Muscle of leg (tissue), 3 donors: ENCODE measurements at regions not wholly inside any gene's neighbourhood (a gene's known extent, or its start where the extent isn't known, plus 50 kb on each side); places are given as distances from the start of the nearest gene placed in this dataset.
A peak's percentile ranks its signal among the peaks of the same experiment; 100 is the strongest.

ENCODE experiments used
- DNase-seq: peaks from one replicate; pipeline ENCODE4 v3.0.0; 2013
- H3K27ac ChIP-seq: one replicate; pipeline ENCODE4 v1.5.1; 2013; ENCODE audit warnings: mild to moderate bottlenecking, low read length, control low read depth
- H3K27me3 ChIP-seq: one replicate; pipeline ENCODE4 v1.6.1; 2013; ENCODE audit warnings: low read length; ENCODE audit not compliant: control insufficient read depth, insufficient read depth
- H3K36me3 ChIP-seq: one replicate; pipeline ENCODE4 v1.6.1; 2013; ENCODE audit warnings: low read length; ENCODE audit not compliant: control insufficient read depth, insufficient read depth
- H3K4me1 ChIP-seq: one replicate; pipeline ENCODE4 v1.6.1; 2013; ENCODE audit warnings: low read length; ENCODE audit not compliant: control insufficient read depth, insufficient read depth
- H3K4me3 ChIP-seq: one replicate; pipeline ENCODE4 v1.5.1; 2013; ENCODE audit warnings: low read length, control low read depth
- H3K9me3 ChIP-seq: replicated peaks from 2 replicates; pipeline ENCODE4 v1.6.1; 2013; ENCODE audit warnings: low read depth, low read length; ENCODE audit not compliant: control insufficient read depth
- WGBS: methylation state at CpG from one replicate; pipeline ENCODE4 v1.1.5; 2013; ENCODE audit warnings: missing lambda C conversion rate; ENCODE audit not compliant: insufficient coverage; 5-methylcytosine and 5-hydroxymethylcytosine counted together

DNA sequence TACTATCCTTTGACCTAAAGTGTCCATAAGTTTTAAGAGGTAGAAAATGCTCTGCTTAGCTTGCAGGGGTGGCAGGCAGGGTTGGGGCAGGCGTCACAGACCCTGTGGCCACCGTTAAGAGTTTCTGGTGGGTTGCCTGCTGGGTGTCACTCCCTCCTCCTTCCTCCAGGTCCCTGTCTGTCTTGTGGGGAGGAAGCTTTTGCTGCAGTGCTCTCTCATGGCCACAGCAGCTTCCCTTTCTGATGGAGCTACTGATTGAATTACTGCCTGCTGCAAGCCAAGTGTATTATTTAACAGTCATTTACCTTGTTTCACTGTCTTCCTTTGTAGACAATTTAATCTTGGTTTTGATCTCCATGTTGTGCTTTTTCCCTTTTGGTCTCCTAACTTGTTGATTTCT lies 384.6 kb downstream of the IDS start:
- H3K4me1 ChIP-seq = no peaks in the 10 kb centered on the region
- no peaks in the 10 kb centered on the region for H3K9me3 ChIP-seq
- no peaks in the 10 kb centered on the region for H3K27me3 ChIP-seq
- no peak for DNase-seq
- no peak overlapping the region for H3K4me3 ChIP-seq
- H3K36me3 ChIP-seq = no peaks in the 10 kb centered on the region
- no CpG with 5 or more reads among the region's 2 CpGs for WGBS
- no peak overlapping the region for H3K27ac ChIP-seq

DNA sequence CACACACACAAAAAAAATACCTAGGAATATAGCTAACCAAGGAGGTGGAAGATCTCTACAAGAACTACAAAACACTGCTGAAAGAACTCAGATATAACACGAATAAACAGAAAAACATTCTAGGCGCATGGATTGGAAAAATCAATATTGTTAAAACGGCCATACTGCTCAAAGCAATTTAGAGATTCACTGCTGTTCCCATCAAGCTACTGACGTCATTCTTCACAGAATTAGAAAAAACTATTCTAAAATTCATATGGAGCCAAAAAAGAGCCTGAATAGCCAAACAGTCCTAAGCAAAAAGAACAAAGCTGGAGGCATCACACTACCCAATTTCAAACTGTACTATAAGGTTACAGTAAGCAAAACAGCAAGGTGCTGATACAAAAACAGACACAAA lies 390.2 kb downstream of the IDS start:
- Histone ChIP-seq H3K36me3 (no peaks in the 10 kb centered on the region), H3K9me3 (no peaks in the 10 kb centered on the region), H3K27me3 (no peaks in the 10 kb centered on the region), H3K27ac (no peak overlapping the region), H3K4me3 (no peak overlapping the region), H3K4me1 (no peaks in the 10 kb centered on the region)
- 33% methylated on average over 1 of the region's 4 CpGs for WGBS
- DNase-seq = no peak

DNA sequence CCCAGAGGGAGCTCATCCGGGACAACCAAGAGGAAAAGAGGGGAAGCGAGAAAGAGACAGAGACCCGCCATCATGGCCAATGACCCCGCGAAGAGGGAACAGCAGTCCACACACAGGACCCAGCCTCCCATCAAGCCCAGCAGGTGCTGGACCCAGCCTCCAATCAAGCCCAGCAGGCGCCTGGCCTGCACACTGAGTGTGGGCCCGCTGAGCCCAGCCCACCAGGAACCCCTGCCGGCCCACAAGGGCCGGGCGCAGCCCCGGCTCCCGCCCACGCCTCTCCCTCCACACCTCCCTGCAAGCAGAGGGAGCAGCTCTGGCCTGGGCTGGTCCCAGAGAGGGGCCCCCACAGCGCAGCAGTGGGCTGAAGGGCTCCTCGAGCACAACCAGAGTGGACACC lies 391.1 kb downstream of the IDS start:
- Histone ChIP-seq H3K4me3 (no peak overlapping the region), H3K4me1 (no peaks in the 10 kb centered on the region), H3K27ac (no peak overlapping the region), H3K27me3 (no peaks in the 10 kb centered on the region), H3K36me3 (no peaks in the 10 kb centered on the region), H3K9me3 (peaks cover 3% of the 10 kb centered on the region)
- DNase-seq = no peak
- 86% methylated on average over 6 of the region's 15 CpGs for WGBS

DNA sequence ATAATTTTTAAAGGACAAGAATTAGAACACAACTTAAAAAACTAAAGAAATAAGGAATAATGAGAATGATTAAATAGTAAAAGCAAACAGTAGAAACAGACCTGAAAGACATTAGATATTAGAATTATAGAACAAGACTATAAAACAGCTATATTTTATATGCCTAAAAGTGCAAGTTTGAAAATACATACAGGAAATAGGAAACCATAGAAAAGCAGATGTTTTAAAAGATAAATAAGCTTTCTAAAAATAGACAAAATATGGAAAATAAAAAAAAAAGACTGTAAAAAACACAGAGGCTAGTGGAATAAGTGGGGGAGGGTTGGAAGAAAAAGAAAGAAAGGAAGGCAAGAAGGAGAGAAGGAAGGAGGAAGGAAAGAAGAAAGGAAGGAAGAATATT lies 407.3 kb downstream of the IDS start:
- Histone ChIP-seq H3K9me3 (no peaks in the 10 kb centered on the region), H3K4me1 (no peaks in the 10 kb centered on the region), H3K4me3 (no peak overlapping the region), H3K27me3 (no peaks in the 10 kb centered on the region), H3K27ac (no peak overlapping the region), H3K36me3 (no peaks in the 10 kb centered on the region)
- no peak for DNase-seq

DNA sequence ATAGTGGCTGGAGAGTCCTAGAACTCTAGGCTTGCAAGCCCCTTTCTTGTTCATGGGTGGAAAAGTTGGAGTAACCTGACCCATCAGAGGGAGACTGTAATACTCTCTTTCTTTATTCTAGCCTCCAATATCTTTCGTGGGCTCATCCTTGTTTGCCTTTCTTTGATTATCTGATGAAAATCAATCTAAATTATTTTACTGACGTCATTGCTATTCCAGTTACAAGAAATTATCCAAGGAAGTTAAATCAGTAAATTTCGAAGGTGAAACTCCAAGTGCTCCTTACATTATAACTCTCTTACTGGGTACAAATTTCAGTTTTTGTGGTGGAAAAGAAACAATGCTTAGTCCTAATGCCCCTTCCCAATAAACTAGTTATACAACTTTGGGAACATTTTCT lies 412.9 kb downstream of the IDS start:
- H3K4me1 ChIP-seq = no peaks in the 10 kb centered on the region
- H3K27ac ChIP-seq = no peak overlapping the region
- no peaks in the 10 kb centered on the region for H3K9me3 ChIP-seq
- no peak for DNase-seq
- WGBS = no CpG with 5 or more reads among the region's 3 CpGs
- H3K4me3 ChIP-seq = no peak overlapping the region
- no peaks in the 10 kb centered on the region for H3K36me3 ChIP-seq
- no peaks in the 10 kb centered on the region for H3K27me3 ChIP-seq

DNA sequence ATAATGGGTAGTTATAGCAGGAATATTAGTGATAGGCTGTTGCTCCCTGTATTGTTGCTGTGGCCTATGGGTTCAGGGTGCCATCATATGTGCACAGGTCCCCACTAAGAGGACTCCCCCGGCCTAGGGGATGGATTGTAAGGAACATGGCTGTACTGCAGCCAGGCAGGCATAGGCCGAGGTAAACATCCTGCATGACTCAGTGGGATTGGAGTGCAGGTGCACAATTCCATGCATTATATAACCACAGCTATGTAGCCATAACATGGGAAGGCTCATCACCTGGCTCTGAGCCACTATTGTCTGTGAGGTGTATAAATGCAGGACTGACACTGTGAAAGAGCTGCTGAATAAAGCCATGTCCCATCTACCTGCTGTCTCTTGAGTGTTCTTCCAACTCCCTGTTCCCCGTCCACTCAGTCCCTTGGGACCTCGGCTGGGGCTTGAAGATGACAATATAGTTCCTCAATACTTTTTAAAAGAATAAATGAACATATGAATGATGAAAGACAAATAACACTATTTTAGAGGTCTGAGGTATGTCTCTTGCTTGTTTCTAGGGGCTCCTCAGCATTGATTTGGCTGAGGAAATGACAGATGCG lies 425.2 kb downstream of the IDS start:
- Histone ChIP-seq H3K4me3 (no peak overlapping the region), H3K27ac (no peak overlapping the region), H3K4me1 (no peaks in the 10 kb centered on the region), H3K27me3 (no peaks in the 10 kb centered on the region), H3K36me3 (no peaks in the 10 kb centered on the region), H3K9me3 (no peaks in the 10 kb centered on the region)
- no CpG with 5 or more reads among the region's 5 CpGs for WGBS
- no peak for DNase-seq

DNA sequence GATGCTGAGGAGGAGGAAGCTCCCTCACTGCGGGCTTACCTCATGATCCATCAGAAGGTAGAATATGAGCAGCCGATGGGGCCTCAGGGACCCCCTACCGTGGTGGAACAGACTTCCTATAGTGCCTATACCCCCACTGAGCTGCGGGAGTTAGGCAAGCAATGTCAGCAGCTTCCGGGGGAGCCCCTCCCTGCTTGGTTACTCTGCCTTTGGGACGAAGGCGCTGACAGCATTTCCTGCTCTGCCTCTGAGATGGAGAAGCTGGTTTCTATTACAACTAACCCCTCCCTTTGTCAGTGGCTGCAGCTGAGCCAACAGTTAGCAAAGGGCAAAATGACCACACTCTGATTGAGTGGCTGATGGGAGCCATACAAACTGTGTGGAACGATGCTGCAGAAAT lies 430.7 kb downstream of the IDS start:
- Histone ChIP-seq H3K4me3 (no peak overlapping the region), H3K27me3 (no peaks in the 10 kb centered on the region), H3K4me1 (peaks cover 7% of the 10 kb centered on the region), H3K36me3 (no peaks in the 10 kb centered on the region), H3K9me3 (no peaks in the 10 kb centered on the region), H3K27ac (no peak overlapping the region)
- DNase-seq = peak; percentile 78
- 54% methylated on average over 3 of the region's 8 CpGs for WGBS

DNA sequence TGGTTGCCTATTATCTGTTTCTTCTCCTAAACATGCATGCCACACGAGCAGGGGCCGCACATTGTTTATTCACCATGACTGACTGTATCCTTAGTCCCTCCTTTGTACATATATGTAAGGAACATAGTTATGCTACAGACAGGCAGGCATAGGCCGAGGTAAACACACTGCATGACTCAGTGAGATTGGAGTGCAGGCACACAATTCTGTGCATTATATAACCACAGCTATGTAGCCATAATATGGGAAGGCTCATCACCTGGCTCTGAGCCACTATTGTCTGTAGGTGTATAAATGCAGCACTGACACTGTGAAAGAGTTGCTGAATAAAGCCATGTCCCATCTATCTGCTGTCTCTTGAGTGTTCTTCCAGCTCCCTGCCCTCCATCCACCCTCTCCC lies 431.6 kb downstream of the IDS start:
- Histone ChIP-seq H3K4me1 (peaks cover 7% of the 10 kb centered on the region), H3K9me3 (no peaks in the 10 kb centered on the region), H3K27ac (no peak overlapping the region), H3K36me3 (no peaks in the 10 kb centered on the region), H3K4me3 (no peak overlapping the region), H3K27me3 (no peaks in the 10 kb centered on the region)
- no CpG with 5 or more reads among the region's 3 CpGs for WGBS
- no peak for DNase-seq

DNA sequence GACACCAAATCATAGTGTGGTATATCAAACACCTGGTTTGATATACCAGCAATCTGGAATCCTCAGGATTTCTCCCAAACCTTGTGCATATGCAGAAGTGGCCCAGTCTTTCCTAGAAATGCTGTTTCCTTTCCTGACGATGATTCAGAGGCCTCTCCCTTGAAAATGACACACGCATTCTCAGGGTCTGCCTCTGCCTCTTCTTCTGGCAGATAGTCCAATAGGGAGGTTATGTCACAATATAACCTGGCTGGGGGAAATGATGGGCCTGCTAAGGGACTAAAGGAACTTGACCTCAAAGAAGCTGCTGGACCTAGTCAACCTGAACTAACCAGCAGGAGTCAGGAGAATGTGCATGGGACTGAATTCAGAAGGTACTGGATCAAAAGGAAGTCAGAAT lies 435.2 kb downstream of the IDS start:
- DNase-seq = no peak
- peaks cover 7% of the 10 kb centered on the region for H3K4me1 ChIP-seq
- no peaks in the 10 kb centered on the region for H3K9me3 ChIP-seq
- no peaks in the 10 kb centered on the region for H3K36me3 ChIP-seq
- H3K4me3 ChIP-seq = no peak overlapping the region
- no peak overlapping the region for H3K27ac ChIP-seq
- H3K27me3 ChIP-seq = no peaks in the 10 kb centered on the region
- 83% methylated on average over 1 of the region's 2 CpGs for WGBS

DNA sequence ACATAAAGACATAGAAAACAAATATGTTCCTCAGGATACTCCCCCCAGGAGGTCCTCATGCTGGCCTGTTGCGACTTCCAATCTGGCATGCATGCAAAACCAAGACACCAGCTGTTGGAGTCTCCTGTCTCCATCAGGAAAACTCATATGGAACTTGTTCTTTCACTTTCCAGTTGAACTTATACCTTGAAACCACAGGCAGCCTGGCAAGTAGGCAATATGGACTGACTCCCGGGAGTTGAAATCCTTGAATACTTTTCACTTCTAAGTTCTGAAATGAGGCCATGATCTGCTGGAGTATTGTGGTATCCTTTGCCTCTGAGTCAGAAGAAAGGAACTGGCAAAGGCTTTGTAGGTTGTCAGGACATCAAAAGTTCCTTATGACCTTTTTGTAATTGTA lies 444.2 kb downstream of the IDS start:
- Histone ChIP-seq H3K36me3 (no peaks in the 10 kb centered on the region), H3K27me3 (peaks cover 2% of the 10 kb centered on the region), H3K9me3 (no peaks in the 10 kb centered on the region), H3K27ac (no peak overlapping the region), H3K4me1 (no peaks in the 10 kb centered on the region), H3K4me3 (no peak overlapping the region)
- 56% methylated on average over 1 of the region's 2 CpGs for WGBS
- peak; percentile 65 for DNase-seq
